ENCODE measurements at regions not wholly inside any gene's neighbourhood (a gene's known extent, or its start where the extent isn't known, plus 50 kb on each side); places are given as distances from the start of the nearest gene placed in this dataset.

DNA sequence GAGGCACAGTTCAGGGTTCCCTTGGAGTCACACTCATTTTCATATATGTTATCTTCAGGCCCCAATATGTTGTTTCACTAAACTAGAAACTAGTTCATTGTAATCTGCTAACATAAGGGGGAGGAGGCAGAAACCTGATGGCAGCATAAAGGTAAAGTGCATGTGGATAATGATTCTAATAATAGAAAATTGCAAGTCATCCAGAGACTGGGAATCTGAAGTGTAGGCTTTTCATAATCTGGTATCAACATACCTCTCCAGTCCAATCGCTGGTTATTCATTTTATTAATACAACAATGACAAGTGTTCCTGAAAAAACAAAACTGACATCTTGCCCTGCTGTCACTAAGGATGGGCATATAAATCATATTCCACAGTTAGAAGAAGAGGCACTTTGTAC is 326.3 kb upstream of the ZNF804A start:
- Histone ChIP-seq H3K9me3 (no peaks in the 10 kb centered on the region), H3K4me1 (ENCODE audit: control insufficient read depth in 1 of 2, low read depth in 2 of 2) (no peaks in the 10 kb centered on the region), H3K27me3 (replicated peaks; ENCODE audit: insufficient read depth) (no peaks in the 10 kb centered on the region), H3K36me3 (no peaks in the 10 kb centered on the region), H3K4me3 (no peak overlapping the region), H3K27ac (no peak overlapping the region)
- DNase-seq (ENCODE audit: low spot score) = no peak
- TF ChIP-seq, protein P1, sequence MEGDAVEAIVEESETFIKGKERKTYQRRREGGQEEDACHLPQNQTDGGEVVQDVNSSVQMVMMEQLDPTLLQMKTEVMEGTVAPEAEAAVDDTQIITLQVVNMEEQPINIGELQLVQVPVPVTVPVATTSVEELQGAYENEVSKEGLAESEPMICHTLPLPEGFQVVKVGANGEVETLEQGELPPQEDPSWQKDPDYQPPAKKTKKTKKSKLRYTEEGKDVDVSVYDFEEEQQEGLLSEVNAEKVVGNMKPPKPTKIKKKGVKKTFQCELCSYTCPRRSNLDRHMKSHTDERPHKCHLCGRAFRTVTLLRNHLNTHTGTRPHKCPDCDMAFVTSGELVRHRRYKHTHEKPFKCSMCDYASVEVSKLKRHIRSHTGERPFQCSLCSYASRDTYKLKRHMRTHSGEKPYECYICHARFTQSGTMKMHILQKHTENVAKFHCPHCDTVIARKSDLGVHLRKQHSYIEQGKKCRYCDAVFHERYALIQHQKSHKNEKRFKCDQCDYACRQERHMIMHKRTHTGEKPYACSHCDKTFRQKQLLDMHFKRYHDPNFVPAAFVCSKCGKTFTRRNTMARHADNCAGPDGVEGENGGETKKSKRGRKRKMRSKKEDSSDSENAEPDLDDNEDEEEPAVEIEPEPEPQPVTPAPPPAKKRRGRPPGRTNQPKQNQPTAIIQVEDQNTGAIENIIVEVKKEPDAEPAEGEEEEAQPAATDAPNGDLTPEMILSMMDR (IDR thresholded peaks at IDR 0.05) = no peak
- ATAC-seq (ENCODE audit: insufficient number of reproducible peaks, low FRiP score, low read depth) = no peak

GRCh38 chr2:184294831-184295230 is 303.5 kb upstream of the ZNF804A start:
- ATAC-seq (ENCODE audit: insufficient number of reproducible peaks, low FRiP score, low read depth) (no peak), DNase-seq (ENCODE audit: low spot score) (no peak)
- H3K27me3 ChIP-seq (replicated peaks; ENCODE audit: insufficient read depth) = no peaks in the 10 kb centered on the region
- H3K27ac ChIP-seq = no peak overlapping the region
- no peaks in the 10 kb centered on the region for H3K9me3 ChIP-seq
- H3K4me1 ChIP-seq (ENCODE audit: control insufficient read depth in 1 of 2, low read depth in 2 of 2) = no peaks in the 10 kb centered on the region
- H3K36me3 ChIP-seq = no peaks in the 10 kb centered on the region
- TF ChIP-seq, protein P1 (IDR thresholded peaks at IDR 0.05) = no peak
- H3K4me3 ChIP-seq = no peak overlapping the region

DNA sequence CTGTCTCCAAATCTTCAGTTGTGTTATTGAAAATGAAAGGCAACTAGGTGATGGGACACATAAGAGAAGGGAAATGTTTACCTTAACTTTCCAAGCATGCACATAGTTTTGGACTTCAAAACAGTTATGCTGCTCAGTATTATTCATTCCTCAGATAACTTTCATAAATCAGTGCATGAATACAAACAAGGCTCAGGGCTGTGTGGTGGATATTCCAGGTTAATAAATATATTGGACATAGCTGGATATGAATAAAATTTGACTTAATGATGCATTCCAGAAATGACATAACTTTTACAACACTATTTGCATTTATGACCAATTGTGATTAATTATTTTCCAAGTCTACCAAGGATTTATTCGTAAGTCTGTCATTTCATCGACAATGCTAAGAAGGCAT is 301.2 kb upstream of the ZNF804A start:
- Histone ChIP-seq H3K27me3 (replicated peaks; ENCODE audit: insufficient read depth) (no peaks in the 10 kb centered on the region), H3K27ac (no peak overlapping the region), H3K9me3 (no peaks in the 10 kb centered on the region), H3K36me3 (no peaks in the 10 kb centered on the region), H3K4me1 (ENCODE audit: control insufficient read depth in 1 of 2, low read depth in 2 of 2) (no peaks in the 10 kb centered on the region), H3K4me3 (no peak overlapping the region)
- ATAC-seq (ENCODE audit: insufficient number of reproducible peaks, low FRiP score, low read depth) (no peak), DNase-seq (ENCODE audit: low spot score) (no peak)
- TF ChIP-seq, protein P1 (IDR thresholded peaks at IDR 0.05) = no peak

GRCh38 chr2:184302506-184302905 is 295.8 kb upstream of the ZNF804A start:
- H3K4me3 ChIP-seq = no peak overlapping the region
- H3K9me3 ChIP-seq = no peaks in the 10 kb centered on the region
- TF ChIP-seq, protein P1 (IDR thresholded peaks at IDR 0.05) = no peak
- no peaks in the 10 kb centered on the region for H3K4me1 ChIP-seq (ENCODE audit: control insufficient read depth in 1 of 2, low read depth in 2 of 2)
- no peaks in the 10 kb centered on the region for H3K27me3 ChIP-seq (replicated peaks; ENCODE audit: insufficient read depth)
- ATAC-seq (ENCODE audit: insufficient number of reproducible peaks, low FRiP score, low read depth) (no peak), DNase-seq (ENCODE audit: low spot score) (no peak)
- H3K27ac ChIP-seq = no peak overlapping the region
- H3K36me3 ChIP-seq = no peaks in the 10 kb centered on the region

DNA sequence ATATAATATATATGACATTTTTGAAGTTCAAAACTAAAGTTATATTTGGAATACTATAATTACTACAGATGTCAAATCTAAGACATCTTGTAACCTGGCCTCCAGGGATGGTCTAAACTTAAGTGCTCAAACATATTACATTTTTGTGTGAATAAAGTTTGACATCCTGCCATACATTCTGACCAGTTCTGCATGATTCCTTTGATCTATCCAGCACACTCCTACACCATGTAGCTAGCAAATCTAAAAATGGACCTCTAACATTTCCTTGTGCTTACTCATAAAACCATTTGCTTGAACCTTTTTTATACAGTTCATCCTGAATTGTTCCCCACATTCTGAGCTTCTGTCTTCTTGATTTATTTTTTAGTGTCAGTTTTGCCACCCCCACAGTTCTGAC is 294.3 kb upstream of the ZNF804A start:
- Histone ChIP-seq H3K36me3 (no peaks in the 10 kb centered on the region), H3K9me3 (no peaks in the 10 kb centered on the region), H3K4me1 (ENCODE audit: control insufficient read depth in 1 of 2, low read depth in 2 of 2) (no peaks in the 10 kb centered on the region), H3K27me3 (replicated peaks; ENCODE audit: insufficient read depth) (no peaks in the 10 kb centered on the region), H3K4me3 (no peak overlapping the region), H3K27ac (no peak overlapping the region)
- DNase-seq (ENCODE audit: low spot score) (no peak), ATAC-seq (ENCODE audit: insufficient number of reproducible peaks, low FRiP score, low read depth) (no peak)
- TF ChIP-seq, protein P1 (IDR thresholded peaks at IDR 0.05) = no peak
